ENCODE measurements at regions not wholly inside any gene's neighbourhood (a gene's known extent, or its start where the extent isn't known, plus 50 kb on each side); places are given as distances from the start of the nearest gene placed in this dataset.

- DNase-seq: no peak
Observed at GRCh38 chr5:133681896-133682295, 69.6 kb upstream of the FSTL4 start.

- no peak for DNase-seq
Observed at GRCh38 chr5:133680830-133681565, 68.7 kb upstream of the FSTL4 start.

GRCh38 chr5:133679534-133679933 is 67.2 kb upstream of the FSTL4 start:
- no peak for DNase-seq

GRCh38 chr5:133675376-133676154 is 63.2 kb upstream of the FSTL4 start:
- DNase-seq: no peak

GRCh38 chr5:133670336-133670735 is 58.0 kb upstream of the FSTL4 start:
- no peak for DNase-seq

- no peak for DNase-seq
Observed at GRCh38 chr5:133669472-133669871, 57.1 kb upstream of the FSTL4 start.

- no peak for DNase-seq
Observed at GRCh38 chr5:133668458-133668857, 56.1 kb upstream of the FSTL4 start.

GRCh38 chr5:133667217-133667616 is 54.9 kb upstream of the FSTL4 start:
- no peak for DNase-seq

- no peak for DNase-seq
Observed at GRCh38 chr5:133665571-133665970, 53.2 kb upstream of the FSTL4 start.

- DNase-seq: no peak
Observed at GRCh38 chr5:133664422-133664821, 52.1 kb upstream of the FSTL4 start.

GRCh38 chr5:133663397-133664054 is 51.2 kb upstream of the FSTL4 start:
- DNase-seq: no peak

- no peak for DNase-seq
Observed at GRCh38 chr5:133662578-133662977, 50.2 kb upstream of the FSTL4 start.

Data from femur (tissue), 1 donor.